Tibial nerve (tissue), 4 donors: ENCODE measurements at regions not wholly inside any gene's neighbourhood (a gene's known extent, or its start where the extent isn't known, plus 50 kb on each side); places are given as distances from the start of the nearest gene placed in this dataset.

Source experiments
- DNase-seq, 2 donors: peaks; one replicate each; pipeline ENCODE4 v3.0.0-alpha.2; 2019; ENCODE audit warnings: low spot score in 2 of 2
- H3K27ac ChIP-seq, 4 donors: fragments of 200-600 bp; sonication (generic) in 3 of 4; one replicate each; pipeline ENCODE4 v1.5.1; 2017 to 2019; ENCODE audit warnings: mild to moderate bottlenecking in 1 of 4
- H3K27me3 ChIP-seq, 2 donors: fragments of 200-600 bp; sonication (generic) in 1 of 2; one replicate each; pipeline versions ENCODE4 v1.5.1 to v1.6.0; 2017 to 2019
- H3K36me3 ChIP-seq, 3 donors: fragments of 200-600 bp; sonication (generic); one replicate each; pipeline ENCODE4 v1.5.1; 2018 to 2019
- H3K4me1 ChIP-seq, 4 donors: fragments of 200-600 bp; sonication (generic) in 3 of 4; one replicate each; pipeline ENCODE4 v1.5.1; 2017 to 2019
- H3K4me3 ChIP-seq, 4 donors: fragments of 200-600 bp; sonication (generic) in 3 of 4; one replicate each; pipeline ENCODE4 v1.5.1; 2017 to 2019; ENCODE audit warnings: mild to moderate bottlenecking in 1 of 4, moderate library complexity in 1 of 4
- H3K9me3 ChIP-seq, 4 donors: fragments of 200-600 bp; sonication (generic) in 3 of 4; one replicate each; pipeline ENCODE4 v1.5.1; 2017 to 2019
- EP300 ChIP-seq, 2 donors: sonication (generic); formaldehyde crosslinking; IDR thresholded peaks; one replicate each; pipeline ENCODE4 v1.6.1; 2017; ENCODE audit warnings: antibody characterized with exemption in 2 of 2, mild to moderate bottlenecking in 1 of 2
- POLR2A ChIP-seq, 2 donors: fragments of 450-650 bp; IDR thresholded peaks; one replicate each; pipeline ENCODE4 v1.6.1; 2017; ENCODE audit warnings: antibody characterized with exemption in 2 of 2, mild to moderate bottlenecking in 2 of 2, moderate library complexity in 2 of 2
- WGBS, 2 donors: methylation state at CpG; one replicate each; pipeline ENCODE4 v1.1.5; 2018; 5-methylcytosine and 5-hydroxymethylcytosine counted together
- TF ChIP-seq, protein P1 (sequence below), 5 experiments: fragments of 200-600 bp in 3 of 5; fragments of 450-650 bp in 2 of 5; sonication (generic) in 3 of 5; IDR thresholded peaks; one replicate each; pipeline ENCODE4 v1.5.1; 2016 to 2019; ENCODE audit warnings: antibody characterized with exemption in 5 of 5, mild to moderate bottlenecking in 3 of 5, moderate library complexity in 2 of 5

DNA sequence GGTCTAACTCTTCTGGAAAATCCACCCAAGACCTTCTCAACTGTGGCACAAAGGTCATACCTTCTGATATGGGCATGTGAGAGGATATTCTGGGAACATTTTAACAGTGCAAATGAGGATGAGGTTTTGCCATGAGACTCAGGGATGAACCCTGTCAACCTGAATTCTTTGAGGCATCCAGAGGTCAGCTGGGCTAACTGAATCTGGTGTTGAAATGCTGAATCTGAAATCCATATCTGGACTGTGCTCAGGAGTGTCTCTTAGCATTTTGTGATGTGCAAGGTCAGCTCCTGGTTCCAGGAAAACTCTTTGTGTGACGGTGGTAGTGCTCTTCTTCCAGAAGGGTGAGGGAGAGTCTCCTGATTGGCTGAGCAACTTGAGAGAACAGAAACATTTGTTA lies 276.0 kb upstream of the SALL1 start:
- Histone ChIP-seq H3K9me3 (no peaks in the 10 kb centered on the region), H3K27ac (no peak overlapping the region), H3K4me3 (no peak overlapping the region), H3K27me3 (no peaks in the 10 kb centered on the region), H3K36me3 (no peaks in the 10 kb centered on the region), H3K4me1 (no peaks in the 10 kb centered on the region)
- TF ChIP-seq POLR2A (IDR thresholded peaks at IDR 0.05): no peak
- no peak for TF ChIP-seq EP300 (IDR thresholded peaks at IDR 0.05)
- TF ChIP-seq, protein P1, sequence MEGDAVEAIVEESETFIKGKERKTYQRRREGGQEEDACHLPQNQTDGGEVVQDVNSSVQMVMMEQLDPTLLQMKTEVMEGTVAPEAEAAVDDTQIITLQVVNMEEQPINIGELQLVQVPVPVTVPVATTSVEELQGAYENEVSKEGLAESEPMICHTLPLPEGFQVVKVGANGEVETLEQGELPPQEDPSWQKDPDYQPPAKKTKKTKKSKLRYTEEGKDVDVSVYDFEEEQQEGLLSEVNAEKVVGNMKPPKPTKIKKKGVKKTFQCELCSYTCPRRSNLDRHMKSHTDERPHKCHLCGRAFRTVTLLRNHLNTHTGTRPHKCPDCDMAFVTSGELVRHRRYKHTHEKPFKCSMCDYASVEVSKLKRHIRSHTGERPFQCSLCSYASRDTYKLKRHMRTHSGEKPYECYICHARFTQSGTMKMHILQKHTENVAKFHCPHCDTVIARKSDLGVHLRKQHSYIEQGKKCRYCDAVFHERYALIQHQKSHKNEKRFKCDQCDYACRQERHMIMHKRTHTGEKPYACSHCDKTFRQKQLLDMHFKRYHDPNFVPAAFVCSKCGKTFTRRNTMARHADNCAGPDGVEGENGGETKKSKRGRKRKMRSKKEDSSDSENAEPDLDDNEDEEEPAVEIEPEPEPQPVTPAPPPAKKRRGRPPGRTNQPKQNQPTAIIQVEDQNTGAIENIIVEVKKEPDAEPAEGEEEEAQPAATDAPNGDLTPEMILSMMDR (IDR thresholded peaks at IDR 0.05): no peak
- DNase-seq: no peak
- WGBS, 2 donors: 0 to 21% methylated on average over 1 of the region's 1 CpG

DNA sequence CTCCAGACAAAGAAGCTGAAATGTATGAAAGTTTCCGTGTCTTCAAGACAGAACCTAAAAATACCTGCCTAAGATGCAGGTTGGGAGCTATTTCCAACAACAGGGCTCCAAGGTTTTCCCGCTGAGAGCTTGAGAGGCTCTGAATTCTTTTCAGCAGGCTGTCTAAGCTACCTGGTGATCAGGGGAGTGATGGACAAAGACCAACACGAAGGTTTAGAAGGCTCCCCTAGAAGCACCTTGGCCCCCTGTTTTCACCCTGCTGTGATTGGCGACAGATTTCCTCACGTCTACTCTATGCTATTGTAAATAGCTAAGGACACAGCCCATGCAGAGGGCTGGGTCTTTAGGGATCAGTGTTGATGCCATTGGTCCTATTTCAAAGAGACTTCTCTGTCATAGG lies 275.2 kb upstream of the SALL1 start:
- no peaks in the 10 kb centered on the region for H3K36me3 ChIP-seq
- H3K4me1 ChIP-seq: no peaks in the 10 kb centered on the region
- no peak overlapping the region for H3K4me3 ChIP-seq
- TF ChIP-seq, protein P1 (IDR thresholded peaks at IDR 0.05): no peak
- TF ChIP-seq EP300 (IDR thresholded peaks at IDR 0.05): no peak
- no peak for TF ChIP-seq POLR2A (IDR thresholded peaks at IDR 0.05)
- no peak for DNase-seq
- H3K27me3 ChIP-seq: no peaks in the 10 kb centered on the region
- H3K27ac ChIP-seq: no peak overlapping the region
- WGBS, 2 donors: 45 to 46% methylated on average over 5 of the region's 5 CpGs
- no peaks in the 10 kb centered on the region for H3K9me3 ChIP-seq

DNA sequence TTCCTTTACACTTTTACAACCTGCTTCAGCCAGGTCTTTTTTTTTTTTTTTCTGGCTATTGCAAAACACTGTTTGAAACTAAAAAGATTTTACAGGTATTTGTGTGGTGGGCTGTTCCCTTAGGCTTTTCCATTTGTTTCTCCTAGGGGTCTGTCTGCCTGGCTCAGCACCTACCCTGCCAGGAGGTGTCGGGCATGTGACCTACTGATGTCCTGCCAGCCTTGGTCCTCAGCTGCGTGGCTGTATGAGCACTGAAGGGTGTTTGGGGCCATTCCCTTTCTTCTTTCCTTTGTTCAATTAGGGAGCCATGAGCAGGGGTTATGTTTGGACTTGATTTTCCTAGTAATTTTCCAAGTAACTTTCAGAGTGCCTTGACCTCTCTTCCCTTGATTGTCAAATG lies 269.2 kb upstream of the SALL1 start:
- Histone ChIP-seq H3K4me3 (no peak overlapping the region), H3K27ac (no peak overlapping the region), H3K4me1 (no peaks in the 10 kb centered on the region), H3K9me3 (no peaks in the 10 kb centered on the region), H3K27me3 (no peaks in the 10 kb centered on the region), H3K36me3 (no peaks in the 10 kb centered on the region)
- TF ChIP-seq POLR2A (IDR thresholded peaks at IDR 0.05) (no peak), EP300 (IDR thresholded peaks at IDR 0.05) (no peak)
- TF ChIP-seq, protein P1 (IDR thresholded peaks at IDR 0.05): no peak
- 72 to 76% methylated on average over 2 of the region's 2 CpGs for WGBS, 2 donors
- DNase-seq: no peak

DNA sequence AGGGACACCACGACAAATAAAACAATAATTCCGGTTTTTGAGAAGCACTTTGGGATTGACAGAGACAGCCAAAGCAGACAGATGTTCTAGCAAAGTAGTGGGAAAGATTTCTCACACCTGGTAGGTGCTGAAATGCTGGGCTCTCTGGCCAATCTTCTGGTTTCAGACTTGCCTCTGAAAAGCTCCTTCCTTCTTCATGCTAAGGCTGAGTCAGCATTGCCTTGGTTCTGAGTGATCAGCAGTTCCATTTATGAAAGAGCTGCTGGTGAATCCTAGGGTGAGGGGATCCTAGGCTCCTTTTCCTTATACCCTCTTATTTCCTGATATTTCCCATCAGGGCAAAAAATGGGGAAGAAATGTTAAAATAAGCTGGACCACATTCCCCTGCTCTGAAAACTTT lies 268.7 kb upstream of the SALL1 start:
- no peak for DNase-seq
- no peaks in the 10 kb centered on the region for H3K4me1 ChIP-seq
- no peaks in the 10 kb centered on the region for H3K36me3 ChIP-seq
- H3K9me3 ChIP-seq: no peaks in the 10 kb centered on the region
- 48 to 73% methylated on average over 2 of the region's 2 CpGs for WGBS, 2 donors
- no peak overlapping the region for H3K4me3 ChIP-seq
- TF ChIP-seq, protein P1 (IDR thresholded peaks at IDR 0.05): no peak
- TF ChIP-seq EP300 (IDR thresholded peaks at IDR 0.05): no peak
- no peak for TF ChIP-seq POLR2A (IDR thresholded peaks at IDR 0.05)
- no peak overlapping the region for H3K27ac ChIP-seq
- H3K27me3 ChIP-seq: no peaks in the 10 kb centered on the region

DNA sequence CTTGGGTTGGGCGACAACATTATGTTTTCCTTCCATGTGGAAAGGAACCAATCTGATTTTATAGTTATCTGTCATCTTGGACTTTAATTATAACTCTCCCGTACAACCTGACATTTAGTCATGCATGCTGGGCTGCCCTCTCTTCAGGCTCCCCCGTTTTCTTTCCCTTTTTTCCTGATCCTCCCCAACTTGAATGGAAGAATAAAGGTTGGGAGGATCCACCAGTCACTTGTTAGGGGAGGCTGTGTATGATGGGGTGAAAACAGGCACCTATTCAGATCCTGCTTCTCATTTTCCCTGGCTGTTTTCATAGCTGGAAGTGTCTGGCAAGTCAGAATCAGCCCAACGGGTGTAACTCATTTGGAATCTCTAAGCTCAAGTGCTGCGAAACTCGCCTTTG lies 267.2 kb upstream of the SALL1 start:
- 72 to 80% methylated on average over 6 of the region's 6 CpGs for WGBS, 2 donors
- no peak for DNase-seq
- Histone ChIP-seq H3K27ac (no peak overlapping the region), H3K4me1 (no peaks in the 10 kb centered on the region), H3K4me3 (no peak overlapping the region), H3K27me3 (no peaks in the 10 kb centered on the region), H3K9me3 (no peaks in the 10 kb centered on the region), H3K36me3 (no peaks in the 10 kb centered on the region)
- TF ChIP-seq POLR2A (IDR thresholded peaks at IDR 0.05): no peak
- no peak for TF ChIP-seq EP300 (IDR thresholded peaks at IDR 0.05)
- TF ChIP-seq, protein P1 (IDR thresholded peaks at IDR 0.05): no peak
